IPS DF 19.7 (cell line): ENCODE measurements at regions not wholly inside any gene's neighbourhood (a gene's known extent, or its start where the extent isn't known, plus 50 kb on each side); places are given as distances from the start of the nearest gene placed in this dataset.
"Not testable (repeated sequence)": the region's sequence is repeated elsewhere in the genome, so short reads cannot be mapped to it uniquely, and the experiment has no call there.

Source experiments
- DNase-seq: peaks from one replicate; pipeline ENCODE4 v3.0.0-alpha.2; 2013; ENCODE audit warnings: low read depth, low spot score

DNA sequence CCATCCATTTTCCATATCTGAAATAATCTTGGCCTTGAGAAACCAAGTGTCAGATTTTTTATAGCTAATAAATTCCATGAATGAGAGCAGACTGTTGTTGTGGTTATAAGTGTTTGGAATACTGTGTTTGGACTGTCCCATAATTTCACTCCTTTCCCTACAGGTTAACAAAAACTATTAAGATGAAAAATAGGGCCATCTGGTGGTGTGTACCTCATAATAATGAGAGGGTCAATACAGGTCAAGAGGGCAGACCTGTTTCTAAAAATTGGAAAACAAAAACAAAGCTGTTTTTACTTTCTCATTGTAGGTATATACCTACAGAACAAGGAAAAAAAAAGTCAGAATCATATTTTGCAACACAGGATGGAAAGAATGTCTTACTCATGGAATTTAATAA, 553.8 kb upstream of the SGO1 start:
- no peak for DNase-seq

GRCh38 chr3:20736287-20736852, 550.4 kb upstream of the SGO1 start:
- no peak for DNase-seq

DNA sequence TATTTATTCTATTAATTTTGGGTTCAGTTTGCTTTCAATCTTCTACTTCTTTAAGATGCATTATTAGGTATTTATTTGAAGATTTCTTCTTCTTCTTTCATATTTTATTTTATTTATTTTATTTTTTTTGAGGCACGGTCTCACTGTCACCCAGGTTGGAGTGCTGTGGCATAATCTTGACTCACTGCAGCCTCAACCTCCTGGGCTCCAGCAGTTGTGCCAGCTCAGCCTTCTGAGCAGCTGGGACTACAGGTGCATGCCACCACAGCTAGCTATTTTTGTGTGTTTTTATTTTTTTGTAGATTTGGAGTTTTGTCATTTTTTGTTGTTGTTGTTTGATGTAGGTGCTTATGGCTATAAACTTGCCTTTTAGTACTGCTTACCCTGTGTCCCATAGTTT, 543.2 kb upstream of the SGO1 start:
- DNase-seq, result no peak

DNA sequence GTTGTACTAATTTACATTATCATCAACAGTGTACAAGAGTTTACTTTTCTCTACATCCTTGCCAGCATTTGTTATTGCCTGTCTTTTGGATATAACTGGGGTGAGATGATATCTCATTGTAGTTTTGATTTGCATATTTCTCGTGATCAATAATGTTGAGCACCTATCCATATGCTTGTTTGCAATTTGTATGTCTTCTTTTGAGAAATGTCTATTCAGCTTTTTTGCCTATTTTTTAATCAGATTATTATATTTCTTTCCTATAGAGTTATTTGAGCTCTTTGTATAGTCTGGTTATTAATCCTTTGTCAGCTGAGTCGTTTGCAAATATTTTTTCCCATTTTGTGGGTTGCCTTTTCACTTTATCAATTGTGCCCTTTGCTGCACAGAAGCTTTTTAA, 540.8 kb upstream of the SGO1 start:
- no peak for DNase-seq

GRCh38 chr3:20724241-20724640, 538.2 kb upstream of the SGO1 start:
- no peak for DNase-seq

GRCh38 chr3:20716425-20716824, 530.4 kb upstream of the SGO1 start:
- not testable (repeated sequence) for DNase-seq

GRCh38 chr3:20701641-20702040, 515.6 kb upstream of the SGO1 start:
- DNase-seq, result no peak

- DNase-seq, result no peak
Observed at GRCh38 chr3:20700714-20701113, 514.7 kb upstream of the SGO1 start.

DNA sequence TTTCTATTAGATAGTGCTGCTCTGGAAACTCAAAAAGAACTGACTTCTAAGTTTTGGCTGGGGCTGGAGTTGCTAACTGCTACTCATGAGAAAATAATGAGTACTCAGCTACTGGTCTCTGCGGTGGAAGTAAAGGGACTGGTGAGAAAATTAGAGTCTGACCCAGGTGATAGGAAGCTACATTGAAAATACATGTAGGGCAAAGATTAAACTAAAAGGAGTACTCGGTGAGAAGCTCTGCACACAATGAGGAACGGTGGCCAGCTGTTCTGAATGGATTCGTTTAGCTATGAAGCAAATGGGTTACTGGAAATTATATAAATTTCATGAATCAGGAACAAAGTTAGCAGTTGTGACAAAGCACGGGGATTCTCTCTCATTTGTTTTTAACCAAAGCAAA, 512.9 kb upstream of the SGO1 start:
- DNase-seq, result no peak

DNA sequence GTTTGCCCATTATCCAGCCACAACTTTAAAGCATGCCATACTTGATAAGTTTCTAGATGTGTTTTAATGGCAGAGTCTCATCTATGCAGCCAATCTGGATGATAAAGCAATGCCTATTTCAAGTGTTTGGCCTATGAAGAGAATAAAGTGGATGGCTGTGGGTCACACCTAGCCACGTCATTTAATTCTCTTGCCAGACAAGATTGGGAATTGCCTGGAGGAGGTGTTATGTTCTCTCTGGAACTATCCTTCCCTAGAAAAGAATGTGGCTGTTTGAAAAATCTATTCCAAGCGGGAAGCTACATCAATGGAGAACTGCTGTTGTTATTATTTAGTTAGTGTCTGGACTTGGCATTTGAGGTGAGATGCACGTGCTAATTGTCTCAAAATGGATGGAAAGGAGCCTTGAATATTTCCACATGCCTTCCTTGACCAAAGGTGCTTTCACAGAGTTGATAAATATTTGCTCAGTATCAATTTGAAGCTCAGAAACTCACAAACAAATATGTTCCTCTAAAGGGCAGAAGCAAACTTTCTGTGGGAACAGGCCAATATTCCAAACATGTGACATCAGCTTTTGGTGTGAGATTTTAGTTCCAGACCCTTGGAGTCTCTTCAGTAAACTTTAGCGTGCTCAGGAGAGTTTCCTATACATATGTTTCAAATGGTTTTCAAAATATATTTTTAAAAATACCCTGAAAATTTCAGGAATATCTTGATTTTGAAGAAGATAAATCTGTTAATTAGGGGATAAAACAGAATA, 510.6 kb upstream of the SGO1 start:
- no peak for DNase-seq

DNA sequence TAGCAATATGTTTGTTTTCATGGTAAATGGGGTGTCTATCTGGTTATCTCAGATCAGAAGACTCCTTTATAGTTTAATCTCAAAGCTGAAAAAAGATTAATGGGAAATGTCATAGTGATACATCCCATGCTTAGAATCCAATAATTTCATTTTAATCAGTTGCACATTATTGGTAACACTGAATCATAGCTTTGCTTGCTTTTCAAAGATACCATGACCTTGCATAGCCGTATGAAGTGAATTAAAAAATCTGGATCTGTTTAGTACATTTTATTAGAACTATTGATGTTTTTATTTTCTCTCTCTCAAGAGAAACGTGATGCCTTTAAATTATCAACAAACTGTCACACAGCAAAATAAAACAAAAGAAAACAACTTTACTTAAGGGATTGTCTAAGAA, 506.7 kb upstream of the SGO1 start:
- no peak for DNase-seq

DNA sequence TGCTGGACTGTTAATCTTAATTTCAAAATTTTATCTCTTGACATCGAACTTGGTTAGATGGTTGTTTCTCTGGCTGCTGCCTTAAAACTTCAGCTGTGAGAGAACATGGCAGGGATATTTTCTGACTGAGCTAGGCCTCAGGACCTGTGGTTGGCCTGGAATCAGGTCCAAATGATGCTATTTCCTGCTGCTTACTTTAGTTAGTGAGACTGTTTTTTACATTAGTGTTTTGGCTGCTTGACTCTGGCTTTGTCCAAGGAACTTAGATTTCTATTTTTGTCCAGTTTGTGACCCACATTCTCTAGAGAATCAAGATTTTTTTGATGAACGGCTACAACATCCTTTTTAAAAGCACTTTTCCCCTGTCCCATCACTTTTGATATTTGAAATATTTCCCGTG, 497.9 kb upstream of the SGO1 start:
- DNase-seq, result no peak

GRCh38 chr3:20682573-20682972, 496.6 kb upstream of the SGO1 start:
- no peak for DNase-seq

DNA sequence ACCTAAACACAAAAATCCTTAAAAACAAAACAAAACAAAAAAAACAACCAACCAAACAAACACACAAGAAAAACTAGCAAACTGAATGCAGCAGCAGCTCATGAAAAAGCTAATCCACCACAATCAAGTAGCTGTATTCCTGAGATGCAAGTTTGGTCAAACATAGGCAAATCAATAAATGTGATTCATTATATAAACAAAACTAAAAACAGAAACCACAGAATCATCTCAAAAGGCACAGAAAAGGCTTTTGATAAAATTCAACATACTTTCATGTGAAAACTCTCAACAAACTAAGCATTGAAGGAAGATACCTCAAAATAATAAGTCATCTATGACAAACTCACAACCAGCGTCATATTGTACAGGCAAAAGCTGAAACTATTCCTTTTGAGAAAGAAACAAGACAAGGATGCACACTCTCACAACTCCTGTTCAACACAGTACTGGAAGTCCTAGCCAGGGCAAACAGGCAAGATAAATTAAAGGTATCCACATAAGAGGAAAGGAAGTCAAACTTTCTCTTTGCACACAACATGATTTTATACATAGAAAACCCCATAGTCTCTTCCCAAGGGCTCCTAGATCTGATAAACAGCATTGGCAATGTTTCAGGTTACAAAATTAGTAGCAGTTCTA, 495.1 kb upstream of the SGO1 start:
- DNase-seq, result no peak

- DNase-seq, result no peak
Observed at GRCh38 chr3:20673866-20674265, 487.9 kb upstream of the SGO1 start.

DNA sequence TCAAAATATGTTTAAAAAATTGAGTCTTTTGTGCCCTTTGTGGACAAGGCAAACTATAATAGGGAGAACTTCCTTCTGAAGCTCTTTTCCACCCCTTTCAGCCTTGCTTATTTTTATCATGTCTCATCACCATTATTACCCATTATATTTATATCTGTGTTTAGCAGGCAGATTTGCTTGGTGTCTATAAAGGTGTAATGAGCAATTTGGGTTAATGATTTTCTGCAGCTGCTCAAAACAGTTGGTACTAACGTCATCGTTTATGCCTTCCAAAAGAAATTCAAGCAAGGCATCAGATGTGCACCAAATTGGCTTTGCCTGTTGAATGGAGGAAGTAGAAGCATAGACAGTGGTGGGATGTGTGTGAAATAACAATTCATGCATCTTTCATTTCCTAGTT, 483.7 kb upstream of the SGO1 start:
- no peak for DNase-seq

DNA sequence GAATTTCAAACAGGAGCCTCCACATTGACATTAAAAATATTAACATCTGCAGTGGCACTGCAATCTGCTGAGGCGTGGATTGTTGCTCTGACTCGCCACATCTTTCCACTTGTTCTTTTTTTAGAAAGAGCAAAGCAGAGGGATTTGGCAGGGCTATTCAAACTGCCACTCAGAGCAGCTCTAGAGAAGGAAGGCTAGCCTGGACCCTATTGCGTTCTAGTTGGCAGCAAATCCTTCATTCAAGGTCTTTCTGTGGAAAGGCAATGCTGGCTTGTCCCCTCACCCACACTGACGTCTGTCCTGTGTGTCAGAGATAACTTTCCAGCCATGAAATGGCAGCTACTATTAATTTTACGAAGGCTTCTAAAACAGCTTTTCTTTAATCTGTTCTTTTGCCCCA, 483.2 kb upstream of the SGO1 start:
- DNase-seq, result no peak

DNA sequence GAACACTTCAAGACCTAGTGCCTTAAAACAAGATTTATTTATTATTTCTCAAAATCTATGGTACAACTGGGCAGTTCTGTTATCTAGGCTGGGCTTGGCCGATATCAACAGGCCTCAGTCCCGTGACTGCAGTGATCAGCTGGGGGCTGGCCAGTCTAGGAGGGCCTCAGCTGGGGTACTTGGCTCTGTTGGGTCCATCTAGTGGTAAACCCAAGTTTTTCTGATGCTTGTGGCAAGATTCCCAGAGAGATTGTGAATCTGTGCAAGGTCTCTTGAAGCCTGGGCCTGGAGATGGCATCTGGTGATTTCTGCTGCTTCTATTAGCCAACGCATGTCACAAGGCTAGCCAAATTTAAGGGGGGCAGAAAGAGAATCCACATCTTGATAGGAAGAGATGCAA, 482.4 kb upstream of the SGO1 start:
- peak; percentile 33 for DNase-seq

DNA sequence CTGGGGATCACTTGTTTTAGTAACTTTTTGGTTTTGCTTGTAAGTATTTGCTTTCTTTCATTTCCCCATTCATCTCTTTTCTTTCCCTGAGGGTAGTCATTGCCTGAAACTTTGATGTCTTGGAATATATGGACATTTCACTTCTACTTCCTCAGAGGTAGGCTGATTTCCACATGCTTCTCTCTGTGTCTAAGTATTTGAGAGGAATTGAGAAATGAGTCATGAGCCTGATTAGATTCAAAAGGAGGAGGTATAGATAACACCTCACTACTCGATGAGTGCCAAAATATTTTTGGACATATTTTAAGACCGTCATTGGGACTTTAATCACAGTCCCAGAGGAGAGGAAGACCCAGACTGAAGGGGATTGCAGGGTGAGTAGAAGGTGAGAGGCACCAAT, 480.1 kb upstream of the SGO1 start:
- DNase-seq, result no peak

DNA sequence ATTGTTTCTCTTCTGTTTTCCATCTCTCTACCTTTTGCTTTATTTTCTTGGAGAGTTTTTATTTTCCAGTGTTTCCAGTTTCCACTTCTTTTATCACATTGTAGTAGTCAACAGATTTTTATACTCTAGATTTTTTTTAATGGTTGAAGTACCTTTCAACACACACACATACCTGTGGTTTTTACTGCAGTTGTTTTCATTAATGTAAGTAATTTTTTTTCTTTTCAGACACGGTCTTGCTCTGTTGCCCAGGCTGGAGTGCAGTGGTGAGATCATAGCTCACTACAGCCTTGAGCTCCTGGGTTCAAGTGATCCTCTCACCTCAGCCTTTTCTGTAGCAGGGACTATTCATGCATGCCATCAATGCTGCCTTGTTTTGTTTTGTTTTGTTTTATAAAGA, 472.5 kb upstream of the SGO1 start:
- DNase-seq, result no peak

GRCh38 chr3:20657560-20657959, 471.6 kb upstream of the SGO1 start:
- DNase-seq, result no peak

DNA sequence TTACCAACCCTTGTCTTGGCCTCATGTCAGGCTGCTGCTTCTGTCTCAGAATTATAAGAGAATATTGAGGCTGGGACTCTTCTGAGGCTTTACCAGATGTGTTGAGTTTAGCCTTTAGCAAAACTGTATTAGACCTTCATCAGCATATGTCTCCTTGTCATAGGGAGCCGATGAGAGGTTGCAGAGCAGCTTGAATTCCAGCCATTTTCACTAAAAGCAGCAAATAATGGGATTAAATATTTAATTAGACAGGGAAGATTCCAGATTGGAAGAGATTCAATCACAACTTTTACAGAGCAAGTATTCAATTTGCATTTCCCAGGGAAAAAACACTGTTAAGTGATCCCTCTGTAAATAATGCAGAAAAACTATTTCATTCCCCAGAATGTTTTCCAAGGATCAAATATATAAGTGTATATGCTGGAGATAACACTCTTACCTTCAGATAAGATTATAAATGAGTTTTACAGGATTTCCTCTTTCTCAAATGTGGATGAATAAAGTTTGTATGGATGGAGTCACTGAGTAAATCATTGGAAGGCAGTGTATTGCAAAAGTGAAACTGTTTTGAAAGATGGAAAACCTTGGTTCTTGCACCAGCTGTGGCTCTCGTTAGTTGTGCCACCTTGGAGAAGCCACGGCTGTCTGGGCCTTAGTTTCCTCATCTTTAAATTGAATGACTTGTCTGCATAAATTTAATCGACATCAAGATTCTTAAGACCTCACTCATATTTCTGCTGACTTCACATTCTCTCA, 466.4 kb upstream of the SGO1 start:
- DNase-seq, result no peak
